GM21447 (cell line): ENCODE measurements at regions not wholly inside any gene's neighbourhood (a gene's known extent, or its start where the extent isn't known, plus 50 kb on each side); places are given as distances from the start of the nearest gene placed in this dataset.
A peak's percentile ranks its signal among the peaks of the same experiment; 100 is the strongest.
"Not testable (repeated sequence)": the region's sequence is repeated elsewhere in the genome, so short reads cannot be mapped to it uniquely, and the experiment has no call there.

Experiments
- ATAC-seq: cut with Tn5 transposase; IDR thresholded peaks from one replicate; pipeline ENCODE4 v1.9.1; 2021; ENCODE audit not compliant: unreplicated experiment

GRCh38 chr4:181077341-181077740, 1165.9 kb upstream of the TENM3 start:
- ATAC-seq: no peak

- no peak for ATAC-seq
These were observed 1165.0 kb upstream of the TENM3 start for GRCh38 chr4:181078196-181078595.

DNA sequence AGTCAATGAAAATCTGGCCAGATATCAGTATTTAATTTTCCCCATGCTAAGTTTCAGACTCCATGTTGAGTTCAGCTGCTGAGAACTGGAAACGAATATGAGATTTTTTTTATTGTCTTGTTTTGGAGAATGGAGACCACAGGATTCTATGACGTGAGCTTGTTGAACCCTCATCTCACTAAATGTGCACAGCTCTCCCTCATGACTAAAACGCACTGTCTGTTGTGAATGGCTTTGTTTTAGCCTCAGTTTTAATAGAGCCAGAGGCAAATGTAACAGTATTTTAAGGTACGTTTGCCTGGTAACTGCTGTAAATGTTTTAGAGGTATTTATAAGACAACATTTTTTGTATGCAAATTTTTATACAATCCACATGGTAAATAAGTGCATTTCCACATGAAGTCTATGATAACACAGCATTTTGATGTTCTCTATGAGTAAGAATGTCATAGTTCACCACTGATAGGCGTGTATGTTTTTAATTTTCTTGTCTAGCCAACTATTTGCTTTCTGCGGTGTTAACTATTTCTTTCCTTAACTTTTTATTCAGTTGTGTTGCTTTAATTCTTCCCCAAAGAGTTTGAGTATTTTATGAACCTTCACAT, 1159.3 kb upstream of the TENM3 start:
- ATAC-seq: no peak

DNA sequence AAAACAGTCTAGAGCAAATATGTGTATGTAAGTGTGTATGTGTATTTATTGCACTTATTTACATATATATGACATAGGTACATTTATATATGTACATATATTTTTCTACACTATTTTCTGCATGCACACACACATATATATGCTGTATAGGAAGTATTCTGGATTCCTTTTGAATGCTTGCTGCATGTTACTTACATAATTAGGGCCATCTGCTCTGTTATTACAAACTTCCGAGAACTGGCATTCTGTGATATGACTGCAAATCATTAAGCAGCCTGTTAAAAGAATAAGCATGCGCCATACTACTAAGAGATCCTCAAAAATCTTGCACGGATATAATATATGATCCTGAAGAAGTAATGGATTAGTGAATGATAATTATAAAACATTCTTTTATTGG, 1157.6 kb upstream of the TENM3 start:
- ATAC-seq: no peak

DNA sequence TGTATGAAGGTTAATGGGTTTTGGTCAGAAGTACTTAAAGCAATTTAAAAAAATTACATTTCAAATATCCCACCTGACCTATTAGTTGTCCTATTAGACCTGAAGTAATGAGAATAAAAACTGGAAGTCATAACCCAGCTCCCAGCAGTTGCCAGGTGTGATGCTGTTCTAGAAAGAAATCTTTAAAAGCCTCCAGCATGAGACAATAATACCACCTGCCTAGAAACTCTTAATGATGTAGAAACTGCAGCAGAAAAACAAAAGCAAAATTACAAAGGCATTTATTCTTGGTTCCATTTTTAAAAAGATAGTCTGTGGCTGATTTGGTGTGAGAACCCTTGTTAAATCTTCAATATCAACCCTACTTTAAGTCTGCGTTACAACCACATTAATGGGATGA, 1137.7 kb upstream of the TENM3 start:
- ATAC-seq: no peak

DNA sequence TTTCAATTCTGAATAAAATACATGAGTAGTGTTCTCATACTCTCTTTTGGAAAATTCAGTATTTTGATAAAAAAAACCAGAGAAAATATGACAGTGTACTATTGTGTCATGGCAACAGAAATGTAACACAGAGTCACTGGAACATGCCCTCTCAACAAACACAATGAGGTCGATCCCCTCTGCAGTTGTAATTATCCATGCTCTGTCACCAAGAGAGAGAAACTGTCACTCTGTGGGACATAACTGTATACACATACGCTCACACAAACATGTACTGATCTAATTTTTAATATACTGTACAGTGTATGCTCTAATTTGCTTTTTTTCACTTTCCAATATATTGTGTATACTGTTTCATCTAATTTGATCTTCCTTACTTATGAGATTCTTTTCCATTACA, 1136.8 kb upstream of the TENM3 start:
- no peak for ATAC-seq

GRCh38 chr4:181108237-181108636, 1135.0 kb upstream of the TENM3 start:
- ATAC-seq: no peak

DNA sequence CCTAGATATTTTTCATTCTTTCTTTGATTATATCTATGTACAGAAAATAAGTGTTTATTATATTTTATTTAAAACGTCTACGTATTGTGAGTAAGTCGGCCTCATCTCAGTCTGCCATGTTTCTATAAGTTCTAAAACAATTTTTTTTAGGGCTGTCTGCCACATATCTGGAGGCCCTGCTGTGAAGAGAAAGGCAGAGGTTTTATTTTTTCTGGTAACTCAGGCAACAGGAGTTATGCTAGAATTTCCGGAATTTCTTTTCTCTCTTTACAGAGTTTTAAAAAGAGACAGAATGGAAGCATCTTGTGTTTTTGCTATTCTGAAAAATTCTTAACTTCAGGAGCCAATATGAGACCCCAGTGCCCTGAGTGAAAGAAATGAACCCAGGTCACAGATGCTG, 1124.0 kb upstream of the TENM3 start:
- ATAC-seq: no peak

GRCh38 chr4:181121733-181122132, 1121.5 kb upstream of the TENM3 start:
- no peak for ATAC-seq

DNA sequence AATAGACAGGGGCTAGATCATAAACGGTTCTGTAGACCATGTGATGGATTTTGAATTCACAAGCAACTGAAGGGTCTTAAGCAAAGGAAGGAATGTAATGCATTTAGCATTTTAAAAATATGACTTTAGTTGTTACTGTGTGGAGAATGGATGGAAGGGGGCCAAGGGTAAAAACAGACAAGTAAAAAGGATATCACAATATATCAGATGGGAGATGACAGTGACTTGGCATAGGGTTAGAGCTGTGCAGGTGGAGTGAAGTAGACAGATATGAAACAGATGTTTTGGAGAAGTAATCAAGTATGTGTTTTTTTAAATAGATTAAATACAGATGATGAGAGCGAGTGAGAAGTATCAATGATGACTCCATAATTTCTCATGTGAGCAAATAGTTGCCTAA, 1116.0 kb upstream of the TENM3 start:
- ATAC-seq: no peak

DNA sequence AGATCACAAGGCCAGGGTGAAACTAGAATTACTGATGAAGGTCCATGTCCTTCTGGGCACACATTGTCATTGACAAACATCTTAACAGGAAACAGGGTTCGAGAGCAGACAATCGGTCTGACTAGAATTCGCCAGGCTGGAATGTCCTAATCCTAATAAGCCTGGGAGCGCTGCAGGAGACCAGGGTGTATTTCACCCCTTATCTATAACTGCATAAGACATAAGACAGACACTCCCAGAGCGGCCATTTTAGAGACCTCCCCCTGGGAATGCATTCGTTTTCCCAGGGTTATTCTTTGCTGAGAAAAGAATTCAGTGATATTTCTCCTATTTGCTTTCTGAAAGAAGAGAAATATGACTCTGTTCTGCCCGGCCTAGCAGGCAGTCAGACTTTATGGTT, 1112.9 kb upstream of the TENM3 start:
- ATAC-seq: not testable (repeated sequence)

DNA sequence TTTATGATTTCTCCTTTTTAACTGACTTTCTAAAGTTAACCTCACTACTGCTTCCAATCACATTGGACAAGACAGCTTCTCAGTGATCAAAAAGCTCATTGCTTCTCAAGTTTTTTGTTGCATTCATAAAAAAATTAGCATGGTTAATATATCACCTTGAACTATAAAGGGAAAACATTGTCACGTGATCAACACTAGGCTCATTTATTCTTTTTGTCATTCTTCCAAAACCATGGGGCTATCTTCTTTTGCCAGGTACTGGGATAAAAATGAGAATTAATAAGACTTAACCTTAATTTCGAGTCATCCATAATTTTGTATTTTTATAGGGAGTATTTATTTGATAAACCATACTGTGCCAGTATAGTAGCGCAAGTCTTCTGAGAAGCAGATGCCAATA, 1105.9 kb upstream of the TENM3 start:
- ATAC-seq: no peak

GRCh38 chr4:181138116-181138515, 1105.1 kb upstream of the TENM3 start:
- ATAC-seq: no peak

DNA sequence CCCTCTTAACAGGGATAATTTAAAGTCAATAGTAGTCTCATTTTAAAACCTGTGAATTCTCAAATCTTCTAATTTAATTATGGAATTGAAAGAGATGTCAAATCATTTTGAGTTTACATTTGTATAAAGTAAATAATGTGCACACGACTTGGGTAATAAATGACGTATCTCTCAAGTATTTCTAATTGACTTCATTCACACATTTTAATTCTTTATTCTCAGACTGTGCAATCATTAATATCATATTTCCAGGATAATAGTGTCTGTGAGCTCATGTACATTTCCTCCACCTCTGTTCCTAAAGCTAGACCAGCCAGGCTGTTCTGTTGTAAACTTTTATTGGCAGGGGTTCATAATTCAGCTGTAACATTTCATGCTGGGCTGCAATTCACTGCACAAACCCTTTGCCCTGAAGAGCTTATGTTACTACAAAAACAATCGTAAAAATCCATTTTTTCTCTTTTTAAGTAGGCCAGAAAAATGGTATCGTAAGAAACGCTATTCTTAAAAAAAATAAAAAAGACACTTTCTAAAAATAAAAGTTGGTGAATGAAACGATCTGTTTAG, 1103.1 kb upstream of the TENM3 start:
- no peak for ATAC-seq

- ATAC-seq: peak; percentile 86
These were observed 1099.8 kb upstream of the TENM3 start for GRCh38 chr4:181143250-181143854.

- no peak for ATAC-seq
These were observed 1097.2 kb upstream of the TENM3 start for GRCh38 chr4:181146051-181146450.

DNA sequence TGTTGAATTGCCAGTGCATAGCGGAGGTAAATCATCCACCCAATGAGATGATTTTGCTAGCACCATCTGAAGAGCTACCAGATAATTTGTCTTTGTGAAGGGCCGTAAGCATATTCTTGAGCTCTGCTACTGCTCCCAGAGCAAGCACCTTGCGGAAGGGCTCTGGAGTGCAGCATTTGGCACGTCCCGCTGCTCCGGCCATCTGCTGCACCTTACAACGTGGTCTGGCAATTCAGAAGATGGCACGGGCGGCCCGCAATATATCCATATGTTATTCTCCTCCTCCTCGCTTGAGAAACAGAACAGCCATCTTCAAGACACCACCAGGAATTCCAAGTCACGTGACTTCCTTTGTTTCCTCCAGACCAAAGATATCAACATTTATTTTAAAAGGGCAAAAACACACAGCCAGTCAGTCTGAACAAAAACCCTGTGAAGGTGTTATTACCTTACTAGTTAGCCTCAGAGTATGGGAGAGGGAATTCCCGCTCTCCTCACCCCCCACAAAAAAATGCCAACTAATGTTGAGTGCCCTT, 1095.7 kb upstream of the TENM3 start:
- no peak for ATAC-seq

DNA sequence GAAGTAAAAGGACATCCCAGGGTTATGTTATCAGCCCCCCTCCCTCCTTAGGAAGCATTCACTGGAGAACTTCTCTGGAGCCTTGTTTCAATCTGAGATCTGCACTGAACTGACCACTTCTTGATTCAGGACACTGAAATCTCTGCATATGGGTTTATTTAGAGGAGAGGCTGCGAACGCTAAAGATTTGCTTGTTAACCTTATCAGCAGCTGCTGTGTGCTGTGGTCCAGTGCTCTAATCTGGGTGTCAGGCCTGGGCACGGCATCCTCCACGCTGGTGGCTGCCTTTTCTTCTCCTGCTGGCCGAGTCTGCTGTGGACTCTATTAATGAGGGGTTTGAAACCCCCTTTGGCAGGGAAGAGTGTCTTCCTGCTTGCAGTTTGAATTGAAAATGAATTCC, 1094.7 kb upstream of the TENM3 start:
- ATAC-seq: no peak

- ATAC-seq: no peak
These were observed 1093.0 kb upstream of the TENM3 start for GRCh38 chr4:181150191-181150590.

DNA sequence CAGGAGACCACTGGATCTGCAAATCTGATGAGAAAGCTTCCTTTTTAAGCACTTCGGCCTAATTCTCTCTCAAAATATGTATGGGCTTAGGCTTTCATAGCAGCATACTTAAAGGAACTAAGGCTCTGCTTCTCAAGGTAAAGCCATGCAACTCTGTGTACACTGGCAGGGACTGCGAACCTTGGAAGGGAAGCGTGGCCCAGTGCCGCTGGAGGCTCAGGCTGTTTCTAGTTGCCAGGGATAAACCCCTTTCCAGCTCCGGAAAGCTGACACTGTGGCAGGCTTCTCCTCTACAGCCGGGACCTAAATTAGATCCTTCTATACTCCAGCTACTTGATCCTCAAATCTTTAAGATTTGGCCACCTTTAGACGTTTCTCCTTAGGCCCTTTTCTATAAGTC, 1091.3 kb upstream of the TENM3 start:
- no peak for ATAC-seq

GRCh38 chr4:181157647-181158046, 1085.6 kb upstream of the TENM3 start:
- no peak for ATAC-seq

- ATAC-seq: no peak
These were observed 1084.2 kb upstream of the TENM3 start for GRCh38 chr4:181158971-181159370.

DNA sequence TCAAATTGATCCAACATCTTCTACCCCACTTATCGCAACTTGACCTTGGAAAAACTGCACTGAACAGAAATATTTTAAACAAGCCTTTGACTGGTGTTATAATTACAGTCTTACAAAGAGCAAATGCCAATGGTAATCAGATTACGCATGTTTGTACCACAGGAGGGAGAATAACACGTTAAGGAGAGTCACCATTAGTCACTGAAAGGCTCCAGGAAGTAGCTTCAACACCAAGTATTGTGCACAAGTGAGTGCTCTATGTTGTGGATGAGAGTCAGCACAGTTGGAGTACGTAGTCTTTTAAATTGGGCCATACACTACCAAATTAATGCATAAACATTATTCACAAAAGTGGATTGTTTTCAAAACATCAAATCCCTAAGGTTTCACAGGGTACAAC, 1081.5 kb upstream of the TENM3 start:
- no peak for ATAC-seq
